ENCODE measurements at regions not wholly inside any gene's neighbourhood (a gene's known extent, or its start where the extent isn't known, plus 50 kb on each side); places are given as distances from the start of the nearest gene placed in this dataset.

DNA sequence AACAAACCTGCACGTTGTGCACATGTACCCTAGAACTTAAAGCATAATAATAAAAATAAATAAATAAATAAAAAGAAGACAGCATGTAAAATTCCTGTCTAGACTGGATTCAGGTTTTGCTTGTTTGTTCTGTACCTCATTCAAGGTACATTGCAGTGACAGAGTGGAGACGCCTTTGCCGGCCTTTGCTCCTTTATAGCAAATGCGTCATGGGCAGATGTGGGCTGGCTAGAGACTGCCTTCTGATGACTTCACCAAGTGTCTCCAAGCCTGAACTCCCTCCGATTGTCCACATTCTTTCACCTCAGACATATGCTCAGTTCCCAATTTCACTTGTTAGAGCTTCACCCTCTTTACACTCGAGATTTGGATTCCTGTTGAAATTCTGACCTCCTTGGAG is 147.8 kb upstream of the ARHGAP20 start:
- no peak for TF ChIP-seq SP1 (IDR thresholded peaks at IDR 0.05; ENCODE audit: low read depth)
- TF ChIP-seq CTCF (IDR thresholded peaks at IDR 0.05 in 2 of 3, conservative IDR thresholded peaks at IDR 0.05 in 1 of 3; ENCODE audit: borderline replicate concordance in 1 of 3, insufficient read depth in 1 of 3, low read depth in 2 of 3, low read length in 2 of 3), result no peak
- TF ChIP-seq, protein P1, sequence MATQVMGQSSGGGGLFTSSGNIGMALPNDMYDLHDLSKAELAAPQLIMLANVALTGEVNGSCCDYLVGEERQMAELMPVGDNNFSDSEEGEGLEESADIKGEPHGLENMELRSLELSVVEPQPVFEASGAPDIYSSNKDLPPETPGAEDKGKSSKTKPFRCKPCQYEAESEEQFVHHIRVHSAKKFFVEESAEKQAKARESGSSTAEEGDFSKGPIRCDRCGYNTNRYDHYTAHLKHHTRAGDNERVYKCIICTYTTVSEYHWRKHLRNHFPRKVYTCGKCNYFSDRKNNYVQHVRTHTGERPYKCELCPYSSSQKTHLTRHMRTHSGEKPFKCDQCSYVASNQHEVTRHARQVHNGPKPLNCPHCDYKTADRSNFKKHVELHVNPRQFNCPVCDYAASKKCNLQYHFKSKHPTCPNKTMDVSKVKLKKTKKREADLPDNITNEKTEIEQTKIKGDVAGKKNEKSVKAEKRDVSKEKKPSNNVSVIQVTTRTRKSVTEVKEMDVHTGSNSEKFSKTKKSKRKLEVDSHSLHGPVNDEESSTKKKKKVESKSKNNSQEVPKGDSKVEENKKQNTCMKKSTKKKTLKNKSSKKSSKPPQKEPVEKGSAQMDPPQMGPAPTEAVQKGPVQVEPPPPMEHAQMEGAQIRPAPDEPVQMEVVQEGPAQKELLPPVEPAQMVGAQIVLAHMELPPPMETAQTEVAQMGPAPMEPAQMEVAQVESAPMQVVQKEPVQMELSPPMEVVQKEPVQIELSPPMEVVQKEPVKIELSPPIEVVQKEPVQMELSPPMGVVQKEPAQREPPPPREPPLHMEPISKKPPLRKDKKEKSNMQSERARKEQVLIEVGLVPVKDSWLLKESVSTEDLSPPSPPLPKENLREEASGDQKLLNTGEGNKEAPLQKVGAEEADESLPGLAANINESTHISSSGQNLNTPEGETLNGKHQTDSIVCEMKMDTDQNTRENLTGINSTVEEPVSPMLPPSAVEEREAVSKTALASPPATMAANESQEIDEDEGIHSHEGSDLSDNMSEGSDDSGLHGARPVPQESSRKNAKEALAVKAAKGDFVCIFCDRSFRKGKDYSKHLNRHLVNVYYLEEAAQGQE (IDR thresholded peaks at IDR 0.05; ENCODE audit: low read depth), result no peak
- no peak for TF ChIP-seq CEBPB (IDR thresholded peaks at IDR 0.05; ENCODE audit: low read depth)
- no peak for TF ChIP-seq SIN3A (IDR thresholded peaks at IDR 0.05; ENCODE audit: low read depth)
